DOHH2 (cell line): ENCODE measurements at regions not wholly inside any gene's neighbourhood (a gene's known extent, or its start where the extent isn't known, plus 50 kb on each side); places are given as distances from the start of the nearest gene placed in this dataset.

ENCODE experiments used
- EZH2phosphoT487 ChIP-seq: fragments of 200-600 bp; sonication (generic); IDR thresholded peaks from 2 replicates; pipeline ENCODE4 v1.6.1; 2017; ENCODE audit warnings: borderline replicate concordance, mild to moderate bottlenecking, antibody characterized with exemption, low read length, moderate library complexity, mixed read lengths
- TF ChIP-seq, protein P1 (sequence below): fragments of 200-600 bp; sonication (generic); IDR thresholded peaks from one replicate; pipeline ENCODE4 v1.5.1; 2014; ENCODE audit warnings: antibody characterized with exemption, mild to moderate bottlenecking, low read depth, low read length; ENCODE audit not compliant: poor library complexity, severe bottlenecking

DNA sequence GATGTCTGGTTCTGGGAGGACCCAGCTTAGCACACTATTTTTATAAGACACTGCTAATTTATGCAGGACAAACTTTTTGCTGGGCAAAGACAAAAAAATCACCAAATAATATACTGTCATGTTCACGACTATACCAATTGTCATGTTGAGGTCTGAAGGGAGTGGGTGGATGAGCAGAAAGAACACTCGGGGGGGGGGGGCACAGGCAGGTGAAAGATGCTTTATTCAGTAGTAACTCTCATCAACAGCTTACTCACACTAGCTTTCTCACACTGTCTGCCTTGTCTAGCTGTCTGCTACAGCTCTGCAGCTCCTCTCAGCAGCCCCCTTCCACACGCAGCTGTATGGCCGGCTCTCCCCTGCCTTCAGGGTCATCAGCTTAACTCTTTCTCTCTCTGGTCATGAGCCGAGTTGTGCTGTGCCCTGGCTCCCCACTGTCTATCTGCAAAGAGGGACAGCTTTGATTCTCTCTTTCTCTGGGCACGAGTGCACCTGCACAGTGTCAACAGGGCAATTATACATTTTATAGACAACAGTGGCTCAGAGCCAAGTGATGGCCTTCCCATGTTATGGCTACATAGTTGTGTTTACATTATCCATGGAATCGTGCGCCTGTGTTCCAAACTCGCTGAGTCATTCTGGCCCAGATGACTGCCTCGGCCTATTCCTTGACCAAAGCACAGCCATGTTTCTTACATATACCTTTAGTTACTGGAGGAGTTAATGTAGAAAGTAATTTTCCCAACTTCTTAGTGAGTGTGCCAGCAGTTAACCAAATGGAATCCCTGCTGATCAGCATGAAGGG lies 187.7 kb upstream of the PRSS16 start:
- TF ChIP-seq, protein P1, sequence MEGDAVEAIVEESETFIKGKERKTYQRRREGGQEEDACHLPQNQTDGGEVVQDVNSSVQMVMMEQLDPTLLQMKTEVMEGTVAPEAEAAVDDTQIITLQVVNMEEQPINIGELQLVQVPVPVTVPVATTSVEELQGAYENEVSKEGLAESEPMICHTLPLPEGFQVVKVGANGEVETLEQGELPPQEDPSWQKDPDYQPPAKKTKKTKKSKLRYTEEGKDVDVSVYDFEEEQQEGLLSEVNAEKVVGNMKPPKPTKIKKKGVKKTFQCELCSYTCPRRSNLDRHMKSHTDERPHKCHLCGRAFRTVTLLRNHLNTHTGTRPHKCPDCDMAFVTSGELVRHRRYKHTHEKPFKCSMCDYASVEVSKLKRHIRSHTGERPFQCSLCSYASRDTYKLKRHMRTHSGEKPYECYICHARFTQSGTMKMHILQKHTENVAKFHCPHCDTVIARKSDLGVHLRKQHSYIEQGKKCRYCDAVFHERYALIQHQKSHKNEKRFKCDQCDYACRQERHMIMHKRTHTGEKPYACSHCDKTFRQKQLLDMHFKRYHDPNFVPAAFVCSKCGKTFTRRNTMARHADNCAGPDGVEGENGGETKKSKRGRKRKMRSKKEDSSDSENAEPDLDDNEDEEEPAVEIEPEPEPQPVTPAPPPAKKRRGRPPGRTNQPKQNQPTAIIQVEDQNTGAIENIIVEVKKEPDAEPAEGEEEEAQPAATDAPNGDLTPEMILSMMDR: no peak
- TF ChIP-seq EZH2phosphoT487: no peak
